Brain microvascular endothelial cell (primary cell): ENCODE measurements at regions not wholly inside any gene's neighbourhood (a gene's known extent, or its start where the extent isn't known, plus 50 kb on each side); places are given as distances from the start of the nearest gene placed in this dataset.

Source experiments
- DNase-seq: peaks from one replicate; pipeline ENCODE4 v3.0.0-alpha.2; 2020
- H3K27ac ChIP-seq: fragments of 250-450 bp; sonication (Bioruptor Pico); 2 replicates; pipeline ENCODE4 v1.5.1; 2020; ENCODE audit warnings: mild to moderate bottlenecking, moderate library complexity
- H3K27me3 ChIP-seq: fragments of 250-450 bp; sonication (Bioruptor Pico); replicated peaks from 2 replicates; pipeline ENCODE4 v1.5.1; 2020; ENCODE audit warnings: mild to moderate bottlenecking
- H3K36me3 ChIP-seq: fragments of 250-450 bp; sonication (Bioruptor Pico); replicated peaks from 2 replicates; pipeline ENCODE4 v1.5.1; 2020; ENCODE audit warnings: mild to moderate bottlenecking
- H3K4me3 ChIP-seq: 2 replicates; pipeline ENCODE4 v1.5.1; 2011; ENCODE audit warnings: low read depth, mild to moderate bottlenecking, control low read depth, low read length, moderate library complexity
- in situ Hi-C: cut with HindIII; loops from 2 replicates; pipeline ENCODE4 v1.10.0; 2017; ENCODE audit warnings: low sequenced_read_pairs, low pct_ligation_motif_present
- TF ChIP-seq, protein P1 (sequence below): IDR thresholded peaks from 2 replicates; pipeline ENCODE4 v1.5.1; 2011; ENCODE audit warnings: low read depth, mild to moderate bottlenecking, moderate library complexity, low read length, control low read depth, inconsistent platforms; ENCODE audit errors: missing control alignments

DNA sequence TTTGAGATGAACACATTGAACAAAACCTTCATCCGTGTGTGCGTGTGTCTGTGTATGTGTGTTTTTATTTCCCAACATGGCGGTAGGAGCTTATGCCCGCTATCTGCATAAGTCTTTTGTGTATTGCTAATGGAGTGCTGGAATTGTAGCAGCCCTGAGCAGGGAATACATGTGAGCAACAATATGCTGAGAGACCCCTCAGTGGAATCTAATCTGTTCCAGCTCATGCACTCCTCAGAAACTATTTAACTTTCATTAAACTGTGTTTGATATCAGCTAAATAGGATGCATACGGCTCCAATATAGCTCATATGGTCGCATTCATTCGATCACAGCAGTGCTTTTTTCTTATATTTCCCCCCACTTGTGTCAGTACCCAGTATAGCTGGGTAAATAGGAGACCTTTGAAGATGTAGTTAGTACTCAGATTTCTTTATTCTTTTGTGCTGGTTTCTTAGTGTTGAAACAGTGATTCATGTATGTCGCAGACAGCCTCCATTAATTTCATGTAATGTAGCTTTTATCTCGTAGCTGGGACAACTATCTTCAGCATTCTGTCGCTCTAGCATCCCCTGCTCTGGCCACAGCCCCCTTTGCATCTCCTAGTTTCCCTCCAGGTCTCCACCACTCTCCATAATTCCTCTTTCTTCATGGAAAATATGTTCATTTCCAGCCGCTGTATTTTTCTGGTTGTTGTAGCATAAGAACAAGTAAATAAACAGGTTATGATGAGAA lies 891.2 kb downstream of the BCL11A start:
- Histone ChIP-seq H3K36me3 (no peaks in the 10 kb centered on the region), H3K27ac (no peak overlapping the region), H3K4me3 (no peak overlapping the region), H3K27me3 (no peaks in the 10 kb centered on the region)
- no peak for DNase-seq
- TF ChIP-seq, protein P1, sequence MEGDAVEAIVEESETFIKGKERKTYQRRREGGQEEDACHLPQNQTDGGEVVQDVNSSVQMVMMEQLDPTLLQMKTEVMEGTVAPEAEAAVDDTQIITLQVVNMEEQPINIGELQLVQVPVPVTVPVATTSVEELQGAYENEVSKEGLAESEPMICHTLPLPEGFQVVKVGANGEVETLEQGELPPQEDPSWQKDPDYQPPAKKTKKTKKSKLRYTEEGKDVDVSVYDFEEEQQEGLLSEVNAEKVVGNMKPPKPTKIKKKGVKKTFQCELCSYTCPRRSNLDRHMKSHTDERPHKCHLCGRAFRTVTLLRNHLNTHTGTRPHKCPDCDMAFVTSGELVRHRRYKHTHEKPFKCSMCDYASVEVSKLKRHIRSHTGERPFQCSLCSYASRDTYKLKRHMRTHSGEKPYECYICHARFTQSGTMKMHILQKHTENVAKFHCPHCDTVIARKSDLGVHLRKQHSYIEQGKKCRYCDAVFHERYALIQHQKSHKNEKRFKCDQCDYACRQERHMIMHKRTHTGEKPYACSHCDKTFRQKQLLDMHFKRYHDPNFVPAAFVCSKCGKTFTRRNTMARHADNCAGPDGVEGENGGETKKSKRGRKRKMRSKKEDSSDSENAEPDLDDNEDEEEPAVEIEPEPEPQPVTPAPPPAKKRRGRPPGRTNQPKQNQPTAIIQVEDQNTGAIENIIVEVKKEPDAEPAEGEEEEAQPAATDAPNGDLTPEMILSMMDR = no peak
- in situ Hi-C loops = no loop called here

DNA sequence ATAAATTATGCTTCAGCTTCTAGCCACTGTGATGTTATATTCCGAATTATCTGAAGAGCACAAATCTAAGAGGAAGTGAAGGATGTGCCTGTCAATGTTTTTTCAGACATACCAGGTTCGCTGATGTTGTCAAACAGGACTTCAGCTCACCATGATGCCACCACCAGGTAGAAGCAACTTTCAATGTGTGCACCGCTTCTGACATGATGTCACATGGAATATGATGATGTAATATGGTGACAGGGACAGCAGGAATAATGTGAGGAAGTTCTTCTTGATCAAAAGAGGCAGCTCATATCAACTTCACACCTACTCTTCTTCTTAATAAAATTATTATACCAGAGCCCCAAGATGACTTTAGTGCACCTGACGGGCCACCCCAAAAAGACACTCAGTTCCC lies 893.2 kb downstream of the BCL11A start:
- no peak for DNase-seq
- in situ Hi-C loops = no loop called here
- H3K27ac ChIP-seq = no peak overlapping the region
- H3K36me3 ChIP-seq = no peaks in the 10 kb centered on the region
- TF ChIP-seq, protein P1 = no peak
- no peaks in the 10 kb centered on the region for H3K27me3 ChIP-seq
- H3K4me3 ChIP-seq = no peak overlapping the region

DNA sequence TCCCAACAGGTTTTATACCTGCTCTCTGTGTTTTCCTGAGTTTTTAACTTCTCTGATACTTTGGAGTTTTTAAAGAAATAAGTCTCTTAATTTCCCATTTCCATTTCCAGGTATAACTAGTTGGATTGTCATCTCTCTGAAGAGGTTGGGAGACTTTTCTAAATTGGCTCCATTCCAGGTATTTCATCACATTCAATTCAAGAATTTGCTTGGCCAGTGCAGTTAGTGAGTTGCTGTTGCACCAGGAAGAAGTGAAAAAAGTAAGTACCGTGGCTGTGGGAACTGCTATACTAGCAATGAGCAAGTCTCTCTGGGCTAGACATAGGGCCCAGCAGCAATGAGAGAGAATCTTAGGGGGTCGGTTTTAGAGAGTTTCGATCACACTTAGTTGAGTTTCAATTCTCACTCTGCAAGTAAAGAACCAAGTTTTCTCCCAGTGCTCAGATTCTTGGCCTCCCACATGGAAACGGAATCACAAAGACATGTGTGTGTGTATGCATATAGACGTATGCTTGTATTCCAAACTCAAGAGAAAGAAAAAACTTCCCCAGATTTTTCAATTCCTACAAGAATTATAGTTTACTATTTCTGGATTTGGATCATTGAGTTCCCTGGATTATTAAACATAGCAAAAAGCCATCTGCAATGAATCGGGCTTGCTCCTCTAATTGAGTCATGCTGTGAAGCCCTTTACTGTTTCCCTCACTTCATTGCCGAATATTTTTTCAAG lies 894.4 kb downstream of the BCL11A start:
- no peak for DNase-seq
- Histone ChIP-seq H3K36me3 (no peaks in the 10 kb centered on the region), H3K4me3 (no peak overlapping the region), H3K27me3 (no peaks in the 10 kb centered on the region), H3K27ac (no peak overlapping the region)
- in situ Hi-C loops = no loop called here
- TF ChIP-seq, protein P1 = no peak

DNA sequence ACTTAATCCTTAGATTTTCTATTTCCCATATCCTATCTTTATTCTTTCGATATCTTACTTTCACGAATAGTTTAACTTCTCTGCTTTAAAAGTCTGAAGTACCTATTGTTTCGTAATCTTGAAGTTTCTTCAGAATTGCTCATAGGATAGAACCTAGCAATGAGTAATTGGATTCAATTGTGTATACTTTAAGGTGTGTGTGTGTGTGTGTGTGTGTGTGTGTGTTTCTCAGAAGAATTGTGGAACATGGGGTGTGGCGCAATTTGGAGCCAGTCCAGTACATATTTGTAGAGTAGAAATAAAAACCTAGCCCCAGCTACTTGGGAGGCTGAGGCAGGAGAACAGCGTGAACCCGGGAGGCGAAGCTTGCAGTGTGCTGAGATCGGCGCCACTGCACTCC lies 897.6 kb downstream of the BCL11A start:
- no peaks in the 10 kb centered on the region for H3K36me3 ChIP-seq
- H3K4me3 ChIP-seq = no peak overlapping the region
- TF ChIP-seq, protein P1 = no peak
- in situ Hi-C loops = no loop called here
- no peaks in the 10 kb centered on the region for H3K27me3 ChIP-seq
- no peak overlapping the region for H3K27ac ChIP-seq
- DNase-seq = no peak

DNA sequence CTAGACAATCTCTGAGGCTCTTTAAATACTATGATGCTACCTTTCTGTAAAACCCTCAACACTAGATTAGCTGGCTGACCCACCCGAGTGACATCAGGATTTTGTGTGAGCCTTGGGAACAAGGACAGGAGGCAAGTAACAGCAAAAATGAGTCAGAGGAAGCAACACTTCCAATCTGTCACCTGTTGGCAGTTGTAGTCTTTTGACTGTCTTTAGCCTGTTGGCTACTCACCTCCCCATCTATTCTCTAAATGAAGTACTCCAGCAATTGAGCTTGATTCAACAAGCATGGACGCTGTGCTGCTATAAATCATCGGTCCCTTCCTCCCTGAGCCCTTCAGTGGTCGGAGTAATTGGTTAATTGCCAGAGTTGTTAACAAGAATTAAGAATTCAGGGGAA lies 898.7 kb downstream of the BCL11A start:
- DNase-seq = no peak
- in situ Hi-C loops = no loop called here

More for the DNA sequence above, 898.7 kb downstream of the BCL11A start:
- H3K27me3 ChIP-seq = no peaks in the 10 kb centered on the region
- no peak overlapping the region for H3K27ac ChIP-seq
- TF ChIP-seq, protein P1 = no peak
- H3K36me3 ChIP-seq = no peaks in the 10 kb centered on the region
- H3K4me3 ChIP-seq = no peak overlapping the region
